ENCODE measurements at regions not wholly inside any gene's neighbourhood (a gene's known extent, or its start where the extent isn't known, plus 50 kb on each side); places are given as distances from the start of the nearest gene placed in this dataset.

GRCh38 chrX:98231003-98231402 lies 1347.3 kb downstream of the RPA4 start:
- H4K20me1 ChIP-seq (ENCODE audit: insufficient read depth): no peaks in the 10 kb centered on the region
- no peak overlapping the region for H2AFZ ChIP-seq (ENCODE audit: low read depth, low read length, poor library complexity, severe bottlenecking)
- RAD21 ChIA-PET (ENCODE audit: low non-redundant PET in 1 of 2, low total read pairs in 2 of 2, uncharacterized antibody in 2 of 2, unreplicated experiment in 2 of 2): no interaction called here
- H3K9ac ChIP-seq (ENCODE audit: low read length): no peak overlapping the region
- H3K27me3 ChIP-seq (ENCODE audit: insufficient read depth, low read length): no peaks in the 10 kb centered on the region
- no peak for DNase-seq (ENCODE audit: low read depth, low spot score)
- TF ChIP-seq SP1 (IDR thresholded peaks at IDR 0.05; ENCODE audit: low read depth): no peak
- TF ChIP-seq YY1 (IDR thresholded peaks at IDR 0.05; ENCODE audit: extremely low read depth, insufficient replicate concordance, low read depth, low read length): no peak
- no peak for TF ChIP-seq FOSL1 (IDR thresholded peaks at IDR 0.05; ENCODE audit: low read depth)
- TF ChIP-seq SIN3A (IDR thresholded peaks at IDR 0.05; ENCODE audit: low read depth): no peak
- no peak for TF ChIP-seq SRF (IDR thresholded peaks at IDR 0.05; ENCODE audit: low read depth)
- TF ChIP-seq TCF7L2 (IDR thresholded peaks at IDR 0.05; ENCODE audit: borderline replicate concordance, extremely low read depth, insufficient read depth, insufficient read length): no peak
- no peak for TF ChIP-seq RAD21 (IDR thresholded peaks at IDR 0.05; ENCODE audit: low read depth)
- no peak for TF ChIP-seq CBX3 (IDR thresholded peaks at IDR 0.05; ENCODE audit: low read depth)
- TF ChIP-seq JUND (IDR thresholded peaks at IDR 0.05): no peak
- TF ChIP-seq CEBPB (IDR thresholded peaks at IDR 0.05; ENCODE audit: low read depth): no peak
- TF ChIP-seq POLR2AphosphoS5 (IDR thresholded peaks at IDR 0.05; ENCODE audit: low read depth, low read length): no peak
- no peak for TF ChIP-seq EZH2phosphoT487 (IDR thresholded peaks at IDR 0.05; ENCODE audit: borderline replicate concordance)
- no peak for TF ChIP-seq ELF1 (IDR thresholded peaks at IDR 0.05; ENCODE audit: borderline replicate concordance, low read depth)
- TF ChIP-seq, protein P1, sequence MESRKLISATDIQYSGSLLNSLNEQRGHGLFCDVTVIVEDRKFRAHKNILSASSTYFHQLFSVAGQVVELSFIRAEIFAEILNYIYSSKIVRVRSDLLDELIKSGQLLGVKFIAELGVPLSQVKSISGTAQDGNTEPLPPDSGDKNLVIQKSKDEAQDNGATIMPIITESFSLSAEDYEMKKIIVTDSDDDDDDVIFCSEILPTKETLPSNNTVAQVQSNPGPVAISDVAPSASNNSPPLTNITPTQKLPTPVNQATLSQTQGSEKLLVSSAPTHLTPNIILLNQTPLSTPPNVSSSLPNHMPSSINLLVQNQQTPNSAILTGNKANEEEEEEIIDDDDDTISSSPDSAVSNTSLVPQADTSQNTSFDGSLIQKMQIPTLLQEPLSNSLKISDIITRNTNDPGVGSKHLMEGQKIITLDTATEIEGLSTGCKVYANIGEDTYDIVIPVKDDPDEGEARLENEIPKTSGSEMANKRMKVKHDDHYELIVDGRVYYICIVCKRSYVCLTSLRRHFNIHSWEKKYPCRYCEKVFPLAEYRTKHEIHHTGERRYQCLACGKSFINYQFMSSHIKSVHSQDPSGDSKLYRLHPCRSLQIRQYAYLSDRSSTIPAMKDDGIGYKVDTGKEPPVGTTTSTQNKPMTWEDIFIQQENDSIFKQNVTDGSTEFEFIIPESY (IDR thresholded peaks at IDR 0.05; ENCODE audit: extremely low read depth, insufficient replicate concordance, low read length): no peak
- TF ChIP-seq EGR1 (IDR thresholded peaks at IDR 0.05; ENCODE audit: low read depth): no peak
- TF ChIP-seq POLR2A (IDR thresholded peaks at IDR 0.05; ENCODE audit: borderline replicate concordance, extremely low read depth, insufficient read depth, insufficient read length): no peak
- no peak for TF ChIP-seq CTCF (IDR thresholded peaks at IDR 0.05 in 2 of 3, conservative IDR thresholded peaks at IDR 0.05 in 1 of 3; ENCODE audit: borderline replicate concordance in 1 of 3, insufficient read depth in 1 of 3, low read depth in 2 of 3, low read length in 2 of 3)
- no peak for TF ChIP-seq REST (IDR thresholded peaks at IDR 0.05; ENCODE audit: low read depth)
- no peak for TF ChIP-seq EZH2 (IDR thresholded peaks at IDR 0.05)
- TF ChIP-seq, protein P2, sequence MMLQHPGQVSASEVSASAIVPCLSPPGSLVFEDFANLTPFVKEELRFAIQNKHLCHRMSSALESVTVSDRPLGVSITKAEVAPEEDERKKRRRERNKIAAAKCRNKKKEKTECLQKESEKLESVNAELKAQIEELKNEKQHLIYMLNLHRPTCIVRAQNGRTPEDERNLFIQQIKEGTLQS (IDR thresholded peaks at IDR 0.05): no peak
- no peak overlapping the region for H3K4me2 ChIP-seq (ENCODE audit: low read length)
- no TSS peak for BruUV-seq (replicated peaks)
- CTCF ChIA-PET: no interaction called here
- POLR2A ChIA-PET: no interaction called here
- H3K4me3 ChIP-seq (replicated peaks in 1 of 2; ENCODE audit: low read depth in 1 of 2, low read length in 2 of 2): no peak overlapping the region
- no peaks in the 10 kb centered on the region for H3K9me3 ChIP-seq (ENCODE audit: control insufficient read depth in 1 of 2, insufficient read depth in 1 of 2, low read depth in 1 of 2, low read length in 2 of 2)
- no peak for ATAC-seq
- H3K36me3 ChIP-seq (ENCODE audit: control insufficient read depth in 1 of 2, insufficient read depth in 2 of 2, low read length in 2 of 2): no peaks in the 10 kb centered on the region
- no peaks in the 10 kb centered on the region for H3K9me2 ChIP-seq (ENCODE audit: insufficient read depth)
- intact Hi-C loops (cut with micrococcal nuclease): no loop called here
- no peaks in the 10 kb centered on the region for H3K79me2 ChIP-seq (ENCODE audit: insufficient read depth, low read length)
- H3K27ac ChIP-seq (ENCODE audit: low read depth, low read length): no peak overlapping the region
- H3K4me1 ChIP-seq (ENCODE audit: control insufficient read depth in 1 of 2, insufficient read depth in 2 of 2, low read length in 2 of 2): no peaks in the 10 kb centered on the region

Data from HCT116 (cell line).